CD4-positive, alpha-beta T cell treated with Interleukin-15 for 4 hours (primary cell): ENCODE measurements at regions not wholly inside any gene's neighbourhood (a gene's known extent, or its start where the extent isn't known, plus 50 kb on each side); places are given as distances from the start of the nearest gene placed in this dataset.

ENCODE experiments used
- DNase-seq: peaks from one replicate; pipeline ENCODE4 v3.0.0-alpha.2; 2020; ENCODE audit warnings: low spot score

GRCh38 chr4:121519236-121519838, 138.5 kb upstream of the QRFPR start:
- no peak for DNase-seq

- DNase-seq: no peak
Measured at GRCh38 chr4:121517241-121517640, 136.4 kb upstream of the QRFPR start.

GRCh38 chr4:121514443-121514842, 133.6 kb upstream of the QRFPR start:
- no peak for DNase-seq

- DNase-seq: no peak
Measured at GRCh38 chr4:121510341-121510874, 129.6 kb upstream of the QRFPR start.

- DNase-seq: no peak
Measured at GRCh38 chr4:121485190-121485804, 104.5 kb upstream of the QRFPR start.

GRCh38 chr4:121484633-121485032, 103.8 kb upstream of the QRFPR start:
- DNase-seq: peak; percentile 30

GRCh38 chr4:121479808-121480207, 99.0 kb upstream of the QRFPR start:
- DNase-seq: no peak

GRCh38 chr4:121477480-121477879, 96.7 kb upstream of the QRFPR start:
- no peak for DNase-seq

- no peak for DNase-seq
Measured at GRCh38 chr4:121477079-121477478, 96.3 kb upstream of the QRFPR start.

- DNase-seq: no peak
Measured at GRCh38 chr4:121472937-121473721, 92.3 kb upstream of the QRFPR start.

GRCh38 chr4:121464854-121465253, 84.0 kb upstream of the QRFPR start:
- DNase-seq: no peak

GRCh38 chr4:121462660-121463261, 81.9 kb upstream of the QRFPR start:
- DNase-seq: peak; percentile 43

GRCh38 chr4:121459026-121459425, 78.2 kb upstream of the QRFPR start:
- no peak for DNase-seq

- DNase-seq: no peak
Measured at GRCh38 chr4:121457278-121457875, 76.6 kb upstream of the QRFPR start.

GRCh38 chr4:121455285-121455684, 74.5 kb upstream of the QRFPR start:
- DNase-seq: no peak

GRCh38 chr4:121454251-121454979, 73.6 kb upstream of the QRFPR start:
- DNase-seq: no peak

GRCh38 chr4:121451310-121451709, 70.5 kb upstream of the QRFPR start:
- no peak for DNase-seq

GRCh38 chr4:121449416-121449815, 68.6 kb upstream of the QRFPR start:
- DNase-seq: no peak

GRCh38 chr4:121448231-121448630, 67.4 kb upstream of the QRFPR start:
- no peak for DNase-seq

- no peak for DNase-seq
Measured at GRCh38 chr4:121439669-121440068, 58.9 kb upstream of the QRFPR start.
